Chondrocyte (in vitro differentiated cells): ENCODE measurements at regions not wholly inside any gene's neighbourhood (a gene's known extent, or its start where the extent isn't known, plus 50 kb on each side); places are given as distances from the start of the nearest gene placed in this dataset.

Experiments used
- DNase-seq: peaks from one replicate; pipeline ENCODE4 v3.0.0; 2021; ENCODE audit warnings: mixed read lengths, low spot score
- H3K27ac Mint-ChIP-seq: one replicate; pipeline ENCODE4 v1.8.0; 2021; ENCODE audit warnings: mild to moderate bottlenecking, moderate library complexity, mixed read lengths; ENCODE audit not compliant: unreplicated experiment
- H3K27me3 Mint-ChIP-seq: 2 replicates; pipeline ENCODE4 v1.8.0; 2021; ENCODE audit warnings: low read depth, mixed read lengths
- H3K36me3 Mint-ChIP-seq: 2 replicates; pipeline ENCODE4 v1.8.0; 2021; ENCODE audit warnings: low read depth, mixed read lengths
- H3K4me1 Mint-ChIP-seq: 2 replicates; pipeline ENCODE4 v1.8.0; 2021; ENCODE audit warnings: low read depth, mild to moderate bottlenecking, mixed read lengths
- H3K4me3 Mint-ChIP-seq: one replicate; pipeline ENCODE4 v1.8.0; 2021; ENCODE audit warnings: mild to moderate bottlenecking, moderate library complexity, mixed read lengths; ENCODE audit not compliant: unreplicated experiment
- H3K9me3 Mint-ChIP-seq: 2 replicates; pipeline ENCODE4 v1.8.0; 2021; ENCODE audit warnings: low read depth, mixed read lengths
- TF ChIP-seq, protein P1 (sequence below): fragments of 200-600 bp; sonication (generic); IDR thresholded peaks from 2 replicates; pipeline ENCODE4 v1.5.0; 2021; ENCODE audit warnings: antibody characterized with exemption, mild to moderate bottlenecking, moderate library complexity

- TF ChIP-seq, protein P1, sequence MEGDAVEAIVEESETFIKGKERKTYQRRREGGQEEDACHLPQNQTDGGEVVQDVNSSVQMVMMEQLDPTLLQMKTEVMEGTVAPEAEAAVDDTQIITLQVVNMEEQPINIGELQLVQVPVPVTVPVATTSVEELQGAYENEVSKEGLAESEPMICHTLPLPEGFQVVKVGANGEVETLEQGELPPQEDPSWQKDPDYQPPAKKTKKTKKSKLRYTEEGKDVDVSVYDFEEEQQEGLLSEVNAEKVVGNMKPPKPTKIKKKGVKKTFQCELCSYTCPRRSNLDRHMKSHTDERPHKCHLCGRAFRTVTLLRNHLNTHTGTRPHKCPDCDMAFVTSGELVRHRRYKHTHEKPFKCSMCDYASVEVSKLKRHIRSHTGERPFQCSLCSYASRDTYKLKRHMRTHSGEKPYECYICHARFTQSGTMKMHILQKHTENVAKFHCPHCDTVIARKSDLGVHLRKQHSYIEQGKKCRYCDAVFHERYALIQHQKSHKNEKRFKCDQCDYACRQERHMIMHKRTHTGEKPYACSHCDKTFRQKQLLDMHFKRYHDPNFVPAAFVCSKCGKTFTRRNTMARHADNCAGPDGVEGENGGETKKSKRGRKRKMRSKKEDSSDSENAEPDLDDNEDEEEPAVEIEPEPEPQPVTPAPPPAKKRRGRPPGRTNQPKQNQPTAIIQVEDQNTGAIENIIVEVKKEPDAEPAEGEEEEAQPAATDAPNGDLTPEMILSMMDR, result no peak
- Mint-ChIP-seq H3K36me3 (no peaks in the 10 kb centered on the region), H3K4me3 (peak overlapping the region; percentile 32), H3K27ac (no peak overlapping the region), H3K4me1 (peaks cover 23% of the 10 kb centered on the region), H3K9me3 (peaks cover 12% of the 10 kb centered on the region), H3K27me3 (no peaks in the 10 kb centered on the region)
- no peak for DNase-seq
These were observed 601.8 kb upstream of the ZNF608 start for GRCh38 chr5:125348221-125348692.

- no peak for DNase-seq
- TF ChIP-seq, protein P1, result peak; percentile 49
- Mint-ChIP-seq H3K4me3 (no peak overlapping the region), H3K27ac (no peak overlapping the region), H3K9me3 (peaks cover 15% of the 10 kb centered on the region), H3K4me1 (peaks cover 19% of the 10 kb centered on the region), H3K36me3 (no peaks in the 10 kb centered on the region), H3K27me3 (no peaks in the 10 kb centered on the region)
These were observed 602.7 kb upstream of the ZNF608 start for GRCh38 chr5:125348936-125349831.

DNA sequence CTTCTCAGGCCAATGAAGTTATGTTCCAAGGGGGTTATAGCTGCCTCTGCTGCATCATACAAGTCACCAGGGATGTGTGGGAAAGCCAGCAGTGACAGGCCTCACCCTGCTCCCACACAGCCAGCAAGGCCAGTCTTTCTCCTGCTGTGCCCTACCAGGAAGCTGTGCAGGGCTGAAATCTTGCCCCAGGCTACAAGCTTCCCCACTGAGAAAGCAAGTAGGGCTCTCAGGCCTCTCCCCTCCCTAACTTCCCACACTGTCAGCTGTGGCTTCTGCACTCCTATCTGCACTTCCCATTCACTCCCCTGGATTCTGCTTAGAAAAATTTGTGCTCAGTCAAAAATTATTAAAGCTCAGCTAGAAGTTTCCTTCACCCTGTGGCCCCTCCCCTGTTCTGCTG is 611.2 kb upstream of the ZNF608 start:
- Mint-ChIP-seq H3K4me3 (no peak overlapping the region), H3K9me3 (peaks cover 38% of the 10 kb centered on the region), H3K4me1 (peaks cover 16% of the 10 kb centered on the region), H3K27ac (no peak overlapping the region), H3K36me3 (peaks cover 11% of the 10 kb centered on the region), H3K27me3 (no peaks in the 10 kb centered on the region)
- TF ChIP-seq, protein P1, result no peak
- no peak for DNase-seq

DNA sequence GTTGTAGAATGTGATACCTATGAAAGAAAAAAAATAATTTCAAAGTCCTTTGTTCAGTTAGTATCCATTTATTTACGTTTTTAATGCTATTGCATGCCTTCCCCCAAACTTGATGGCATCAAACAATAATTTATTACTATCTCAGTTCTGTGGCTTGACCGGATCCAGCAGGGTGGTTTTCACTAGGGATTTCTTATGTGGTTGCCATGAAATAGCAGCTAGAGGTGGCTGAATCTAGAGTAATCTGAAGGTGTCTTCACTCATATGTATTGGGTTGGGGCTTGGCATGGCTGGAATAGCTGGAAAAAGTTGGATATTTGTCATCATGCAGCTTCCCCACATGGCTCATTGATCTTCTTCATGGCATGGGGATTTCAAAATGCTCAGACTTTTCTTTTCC is 619.3 kb upstream of the ZNF608 start:
- TF ChIP-seq, protein P1, result no peak
- Mint-ChIP-seq H3K4me3 (no peak overlapping the region), H3K36me3 (no peaks in the 10 kb centered on the region), H3K27ac (no peak overlapping the region), H3K27me3 (no peaks in the 10 kb centered on the region), H3K4me1 (peaks cover 9% of the 10 kb centered on the region), H3K9me3 (peaks cover 2% of the 10 kb centered on the region)
- no peak for DNase-seq

- Mint-ChIP-seq H3K27me3 (no peaks in the 10 kb centered on the region), H3K4me1 (peaks cover 13% of the 10 kb centered on the region), H3K36me3 (no peaks in the 10 kb centered on the region), H3K9me3 (peaks cover 2% of the 10 kb centered on the region), H3K27ac (no peak overlapping the region), H3K4me3 (no peak overlapping the region)
- no peak for DNase-seq
- TF ChIP-seq, protein P1, result no peak
These were observed 621.3 kb upstream of the ZNF608 start for GRCh38 chr5:125367702-125368101.
